SK-N-SH treated with all-trans-retinoic acid at 6 μM for 48 hours (cell line): ENCODE measurements at regions not wholly inside any gene's neighbourhood (a gene's known extent, or its start where the extent isn't known, plus 50 kb on each side); places are given as distances from the start of the nearest gene placed in this dataset.

ENCODE experiments used
- TCF4 ChIP-seq: fragments of 250-450 bp; sonication (Bioruptor Pico); IDR thresholded peaks from 2 replicates; pipeline ENCODE4 v1.8.0; 2021; ENCODE audit warnings: mild to moderate bottlenecking, moderate library complexity, borderline replicate concordance
- ZFP30 ChIP-seq: fragments of 450-650 bp; formaldehyde crosslinking; IDR thresholded peaks from 2 replicates; pipeline ENCODE4 v1.5.0; 2022; ENCODE audit warnings: mild to moderate bottlenecking, moderate library complexity
- ZNF565 ChIP-seq: fragments of 450-650 bp; formaldehyde crosslinking; conservative IDR thresholded peaks from 2 replicates; pipeline ENCODE4 v1.5.0; 2020; ENCODE audit warnings: low read depth, mild to moderate bottlenecking, moderate library complexity

- TF ChIP-seq ZFP30 (no peak), TCF4 (CRISPR knock-in tag) (no peak), ZNF565 (CRISPR knock-in tag) (no peak)
These were observed 50.1 kb upstream of the PWWP2A start (continued) for GRCh38 chr5:160169326-160169725.
